A549 (cell line): ENCODE measurements at regions not wholly inside any gene's neighbourhood (a gene's known extent, or its start where the extent isn't known, plus 50 kb on each side); places are given as distances from the start of the nearest gene placed in this dataset.

Source experiments
- ATAC-seq, 2 experiments: fragments of 200-7000 bp in 1 of 2; fragments of >200 bp in 1 of 2; cut with Nextera tagmentation in 1 of 2; cut with Tn5 transposase in 1 of 2; 3 replicates each; pipeline versions ENCODE4 v1.8.0 to v1.9.1; 2018 to 2020; ENCODE audit warnings: mild to moderate bottlenecking in 1 of 2, moderate library complexity in 1 of 2
- CTCF ChIA-PET: fragments of 300-600 bp; sonication (Branson Sonifier 250); formaldehyde crosslinking; extraction: SDS; loops from one replicate; lab custom pipeline; 2021; ENCODE audit warnings: antibody characterized with exemption, inconsistent platforms; lab: Yijun Ruan, JAX
- POLR2A ChIA-PET: fragments of 350-600 bp; formaldehyde crosslinking; extraction: SDS; loops from one replicate; lab custom pipeline; 2021; ENCODE audit warnings: antibody characterized with exemption, inconsistent platforms; lab: Yijun Ruan, JAX
- DNase-seq, 2 experiments: peaks; one replicate each; pipeline versions ENCODE4 v3.0.0 to v3.0.0-alpha.2; 2011 to 2016; ENCODE audit warnings: low read depth in 1 of 2, low spot score in 1 of 2
- FAIRE-seq: peaks from 2 replicates; lab custom pipeline; 2011; peaks lifted over from hg19 to GRCh38; lab: Jason Lieb, UNC
- H3K27ac ChIP-seq, 2 experiments: fragments of >200 bp; sonication (Bioruptor Twin); formaldehyde crosslinking; 3 replicates each; pipeline ENCODE4 v1.5.1; 2016 to 2017
- H3K4me1 ChIP-seq: fragments of >200 bp; sonication (Bioruptor Twin); formaldehyde crosslinking; 3 replicates; pipeline ENCODE4 v1.6.1; 2016
- H3K4me2 ChIP-seq: fragments of >200 bp; sonication (Bioruptor Twin); formaldehyde crosslinking; 3 replicates; pipeline ENCODE4 v1.6.1; 2016
- H3K4me3 ChIP-seq: fragments of >200 bp; sonication (Bioruptor Twin); formaldehyde crosslinking; 3 replicates; pipeline ENCODE4 v1.5.1; 2016
- H3K9me3 ChIP-seq: fragments of >200 bp; sonication (Bioruptor Twin); formaldehyde crosslinking; 3 replicates; pipeline ENCODE4 v1.6.1; 2016
- CBX2 ChIP-seq: fragments of 200-600 bp; sonication (generic); IDR thresholded peaks from 2 replicates; pipeline ENCODE4 v1.6.1; 2016; ENCODE audit warnings: low read depth, mild to moderate bottlenecking, borderline replicate concordance
- CHD4 ChIP-seq: fragments of 200-600 bp; sonication (generic); IDR thresholded peaks from 2 replicates; pipeline ENCODE4 v1.6.1; 2016; ENCODE audit warnings: antibody characterized with exemption, mild to moderate bottlenecking, borderline replicate concordance
- CTCF ChIP-seq: fragments of >200 bp; sonication (Bioruptor Twin); formaldehyde crosslinking; IDR thresholded peaks from 3 replicates; pipeline ENCODE4 v1.5.1; 2016
- E2F6 ChIP-seq: IDR thresholded peaks from 2 replicates; pipeline ENCODE4 v1.6.1; 2012; ENCODE audit warnings: low read depth, borderline replicate concordance
- FOSB ChIP-seq: fragments of 250-450 bp; sonication (Bioruptor Pico); IDR thresholded peaks from 2 replicates; pipeline ENCODE4 v1.5.0; 2020; ENCODE audit warnings: mild to moderate bottlenecking, moderate library complexity
- HDAC2 ChIP-seq: fragments of 200-600 bp; sonication (generic); IDR thresholded peaks from 2 replicates; pipeline ENCODE4 v1.6.1; 2016
- HES2 ChIP-seq: fragments of >200 bp; sonication (Bioruptor Twin); formaldehyde crosslinking; IDR thresholded peaks from 2 replicates; pipeline ENCODE4 v1.6.1; 2016
- HOXA7 ChIP-seq: fragments of 250-450 bp; sonication (Bioruptor Pico); IDR thresholded peaks from 2 replicates; pipeline ENCODE4 v1.5.0; 2020; ENCODE audit warnings: mild to moderate bottlenecking, moderate library complexity
- KDM1A ChIP-seq: fragments of 200-600 bp; sonication (generic); IDR thresholded peaks from 2 replicates; pipeline ENCODE4 v1.6.1; 2016; ENCODE audit warnings: low read depth, mild to moderate bottlenecking
- MAFK ChIP-seq: fragments of 450-650 bp; IDR thresholded peaks from 2 replicates; pipeline ENCODE4 v1.6.1; 2014; ENCODE audit not compliant: partially characterized antibody
- MYC ChIP-seq: IDR thresholded peaks from 2 replicates; pipeline ENCODE4 v1.6.1; 2012; ENCODE audit warnings: mild to moderate bottlenecking, inconsistent platforms, low read length, improper control_type of control experiment, borderline replicate concordance
- NFE2L2 ChIP-seq: fragments of 150-350 bp; conservative IDR thresholded peaks from 2 replicates; pipeline ENCODE4 v1.6.1; 2014; ENCODE audit warnings: low read length
- NR3C1 ChIP-seq: fragments of >200 bp; sonication (Bioruptor Twin); formaldehyde crosslinking; IDR thresholded peaks from 3 replicates; pipeline ENCODE4 v1.6.1; 2017
- RCOR1 ChIP-seq: fragments of 150-350 bp; IDR thresholded peaks from 2 replicates; pipeline ENCODE4 v1.6.1; 2014; ENCODE audit warnings: antibody characterized with exemption, low read length, low read depth
- RNF2 ChIP-seq: fragments of 200-600 bp; sonication (generic); IDR thresholded peaks from 2 replicates; pipeline ENCODE4 v1.6.1; 2016; ENCODE audit warnings: low read depth, mild to moderate bottlenecking, antibody characterized with exemption, moderate library complexity, borderline replicate concordance
- SMC3 ChIP-seq: fragments of >200 bp; sonication (Bioruptor Twin); formaldehyde crosslinking; IDR thresholded peaks from 3 replicates; pipeline ENCODE4 v1.6.1; 2018; ENCODE audit warnings: inconsistent platforms
- ZFP36 ChIP-seq: fragments of 450-650 bp; IDR thresholded peaks from 2 replicates; pipeline ENCODE4 v1.6.1; 2014; ENCODE audit warnings: borderline replicate concordance; ENCODE audit not compliant: partially characterized antibody
- ZSCAN20 ChIP-seq: fragments of 250-450 bp; sonication (Bioruptor Pico); IDR thresholded peaks from 2 replicates; pipeline ENCODE4 v1.8.0; 2022; ENCODE audit warnings: mild to moderate bottlenecking, moderate library complexity
- WGBS: methylation state at CpG from one replicate; pipeline ENCODE4 v1.1.6; 2017; ENCODE audit errors: missing lambda C conversion rate; 5-methylcytosine and 5-hydroxymethylcytosine counted together
- TF ChIP-seq, protein P1 (sequence below): IDR thresholded peaks from 2 replicates; pipeline ENCODE4 v1.6.1; 2012
- TF ChIP-seq, protein P2 (sequence below): fragments of 250-450 bp; sonication (Bioruptor Pico); IDR thresholded peaks from 2 replicates; pipeline ENCODE4 v1.5.0; 2021; ENCODE audit warnings: mild to moderate bottlenecking, moderate library complexity, borderline replicate concordance

- Histone ChIP-seq H3K4me3 (no peak overlapping the region), H3K27ac (no peak overlapping the region), H3K4me2 (no peak overlapping the region), H3K9me3 (no peaks in the 10 kb centered on the region), H3K4me1 (no peaks in the 10 kb centered on the region)
- FAIRE-seq (no peak), ATAC-seq (no peak), DNase-seq (no peak)
- CTCF ChIA-PET = no interaction called here
- POLR2A ChIA-PET = no interaction called here
- no peak for TF ChIP-seq CBX2
- TF ChIP-seq HDAC2 = no peak
- no peak for TF ChIP-seq ZSCAN20 (CRISPR knock-in tag)
- no peak for TF ChIP-seq CTCF
- no peak for TF ChIP-seq FOSB (CRISPR knock-in tag)
- TF ChIP-seq, protein P1, sequence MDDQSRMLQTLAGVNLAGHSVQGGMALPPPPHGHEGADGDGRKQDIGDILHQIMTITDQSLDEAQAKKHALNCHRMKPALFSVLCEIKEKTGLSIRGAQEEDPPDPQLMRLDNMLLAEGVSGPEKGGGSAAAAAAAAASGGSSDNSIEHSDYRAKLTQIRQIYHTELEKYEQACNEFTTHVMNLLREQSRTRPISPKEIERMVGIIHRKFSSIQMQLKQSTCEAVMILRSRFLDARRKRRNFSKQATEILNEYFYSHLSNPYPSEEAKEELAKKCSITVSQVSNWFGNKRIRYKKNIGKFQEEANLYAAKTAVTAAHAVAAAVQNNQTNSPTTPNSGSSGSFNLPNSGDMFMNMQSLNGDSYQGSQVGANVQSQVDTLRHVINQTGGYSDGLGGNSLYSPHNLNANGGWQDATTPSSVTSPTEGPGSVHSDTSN = no peak
- no peak for TF ChIP-seq NFE2L2
- TF ChIP-seq E2F6 = no peak
- TF ChIP-seq HOXA7 (CRISPR knock-in tag) = no peak
- no peak for TF ChIP-seq CHD4
- no peak for TF ChIP-seq ZFP36
- TF ChIP-seq RCOR1 = no peak
- TF ChIP-seq MAFK = no peak
- TF ChIP-seq, protein P2, sequence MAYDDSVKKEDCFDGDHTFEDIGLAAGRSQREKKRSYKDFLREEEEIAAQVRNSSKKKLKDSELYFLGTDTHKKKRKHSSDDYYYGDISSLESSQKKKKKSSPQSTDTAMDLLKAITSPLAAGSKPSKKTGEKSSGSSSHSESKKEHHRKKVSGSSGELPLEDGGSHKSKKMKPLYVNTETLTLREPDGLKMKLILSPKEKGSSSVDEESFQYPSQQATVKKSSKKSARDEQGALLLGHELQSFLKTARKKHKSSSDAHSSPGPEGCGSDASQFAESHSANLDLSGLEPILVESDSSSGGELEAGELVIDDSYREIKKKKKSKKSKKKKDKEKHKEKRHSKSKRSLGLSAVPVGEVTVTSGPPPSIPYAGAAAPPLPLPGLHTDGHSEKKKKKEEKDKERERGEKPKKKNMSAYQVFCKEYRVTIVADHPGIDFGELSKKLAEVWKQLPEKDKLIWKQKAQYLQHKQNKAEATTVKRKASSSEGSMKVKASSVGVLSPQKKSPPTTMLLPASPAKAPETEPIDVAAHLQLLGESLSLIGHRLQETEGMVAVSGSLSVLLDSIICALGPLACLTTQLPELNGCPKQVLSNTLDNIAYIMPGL = no peak
- TF ChIP-seq RNF2 = no peak
- 0% methylated on average over 2 of the region's 2 CpGs for WGBS
Observed at GRCh38 chr16:52367821-52368220, 179.1 kb downstream of the TOX3 start.

DNA sequence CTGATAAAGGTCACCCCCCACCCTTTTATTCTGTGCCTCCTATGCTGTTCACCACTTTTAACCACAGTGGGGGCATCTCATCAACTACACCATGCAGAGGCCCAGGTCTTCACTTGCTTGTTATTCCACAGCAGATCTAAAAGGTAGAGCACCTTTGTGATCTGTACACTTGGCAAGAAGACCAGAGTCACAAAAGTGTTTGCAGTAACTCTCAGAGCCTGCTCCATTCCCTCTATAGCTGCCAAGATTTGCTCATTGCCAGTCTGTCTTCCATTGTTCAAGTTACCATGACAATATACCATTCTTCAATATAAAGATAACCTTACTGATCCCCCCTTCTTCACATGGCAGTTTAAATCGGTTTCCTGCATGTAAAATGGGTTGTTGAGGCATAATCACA, 180.0 kb downstream of the TOX3 start:
- ATAC-seq (no peak), DNase-seq (no peak), FAIRE-seq (no peak)
- Histone ChIP-seq H3K9me3 (no peaks in the 10 kb centered on the region), H3K4me1 (no peaks in the 10 kb centered on the region), H3K4me2 (no peak overlapping the region), H3K27ac (no peak overlapping the region), H3K4me3 (no peak overlapping the region)
- TF ChIP-seq SMC3 (no peak), KDM1A (no peak), CTCF (no peak), FOSB (CRISPR knock-in tag) (no peak), HES2 (no peak), MYC (no peak), NR3C1 (no peak)
- TF ChIP-seq, protein P2 = no peak
- WGBS = 0% methylated on average over 1 of the region's 1 CpG
- CTCF ChIA-PET = no interaction called here
- POLR2A ChIA-PET = no interaction called here
